LNCAP (cell line): ENCODE measurements at regions not wholly inside any gene's neighbourhood (a gene's known extent, or its start where the extent isn't known, plus 50 kb on each side); places are given as distances from the start of the nearest gene placed in this dataset.

ENCODE experiments used
- CTCF ChIP-seq: fragments of 450-650 bp; IDR thresholded peaks from 2 replicates; pipeline ENCODE4 v1.5.1; 2017; ENCODE audit warnings: mild to moderate bottlenecking

GRCh38 chr2:153218851-153219250 lies 259.7 kb downstream of the RPRM start:
- TF ChIP-seq CTCF = no peak

GRCh38 chr2:153214337-153214736 lies 264.2 kb downstream of the RPRM start:
- no peak for TF ChIP-seq CTCF

GRCh38 chr2:153213022-153213421 lies 265.5 kb downstream of the RPRM start:
- TF ChIP-seq CTCF = no peak

GRCh38 chr2:153197402-153198386 lies 280.9 kb downstream of the RPRM start:
- no peak for TF ChIP-seq CTCF

GRCh38 chr2:153196378-153197058 lies 282.0 kb downstream of the RPRM start:
- no peak for TF ChIP-seq CTCF

GRCh38 chr2:153195342-153195741 lies 283.2 kb downstream of the RPRM start:
- no peak for TF ChIP-seq CTCF

GRCh38 chr2:153189091-153189888 lies 289.3 kb downstream of the RPRM start:
- TF ChIP-seq CTCF = no peak
